ENCODE measurements at regions not wholly inside any gene's neighbourhood (a gene's known extent, or its start where the extent isn't known, plus 50 kb on each side); places are given as distances from the start of the nearest gene placed in this dataset.

DNA sequence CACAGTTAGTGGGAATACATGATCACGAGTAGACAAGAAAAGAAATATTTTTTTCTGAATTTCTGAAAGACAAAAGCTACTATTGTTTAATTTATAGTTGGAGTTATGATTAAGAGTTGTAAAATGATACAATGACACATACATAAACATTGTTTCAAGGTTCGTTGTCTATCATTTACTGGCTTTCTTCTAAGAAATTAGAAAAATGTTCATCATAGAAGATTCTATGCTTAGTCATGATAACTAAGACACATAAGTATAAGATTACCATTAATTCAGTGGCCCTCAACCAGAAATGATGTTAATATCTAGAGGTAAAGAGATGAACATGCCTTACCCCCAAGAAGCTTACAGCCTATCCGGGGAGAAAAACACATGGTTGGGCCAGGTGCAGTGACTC is 1832.8 kb upstream of the PRR20A start:
- DNase-seq: no peak

DNA sequence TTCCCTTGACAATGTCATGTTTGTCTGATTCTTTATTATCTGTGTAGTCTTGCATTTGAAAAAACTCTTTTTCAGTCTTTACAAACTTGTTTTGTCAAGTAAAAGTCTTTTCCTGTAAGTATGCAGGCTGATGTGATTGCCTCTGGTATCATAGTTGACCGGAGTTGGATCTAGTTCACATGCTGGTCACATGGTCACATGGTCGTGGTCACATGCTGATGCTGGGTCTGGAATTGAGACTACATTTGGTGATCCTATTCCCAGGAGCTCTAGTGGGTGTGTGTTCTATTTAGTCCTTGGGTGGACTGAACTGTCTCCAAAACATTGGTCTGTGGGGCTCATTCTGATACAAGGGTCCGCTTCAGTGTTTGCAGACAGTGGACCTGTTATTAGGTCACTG is 1798.8 kb upstream of the PRR20A start:
- no peak for DNase-seq

DNA sequence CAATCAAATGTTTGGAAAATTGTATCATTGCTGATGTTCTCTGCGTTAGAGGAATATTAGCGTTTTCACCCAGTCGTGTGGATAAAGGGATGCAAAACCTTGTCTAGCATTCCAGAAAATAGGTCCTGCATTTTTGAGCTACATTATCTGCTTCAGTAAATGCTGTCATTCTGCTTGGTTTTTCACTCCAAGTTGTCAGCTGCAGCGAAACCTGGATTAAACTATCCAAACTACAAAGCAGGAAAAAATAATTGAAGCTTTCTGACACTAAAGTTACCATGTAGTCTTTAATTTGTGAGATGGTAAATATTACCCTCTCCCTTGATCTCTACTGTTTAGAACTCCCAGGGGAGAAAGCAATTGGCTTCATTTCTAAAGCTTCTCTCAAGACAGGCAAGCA is 1795.5 kb upstream of the PRR20A start:
- DNase-seq: no peak

- no peak for DNase-seq
Observed at GRCh38 chr13:55347528-55347927, 1793.2 kb upstream of the PRR20A start.

- no peak for DNase-seq
Observed at GRCh38 chr13:55359067-55359466, 1781.7 kb upstream of the PRR20A start.

DNA sequence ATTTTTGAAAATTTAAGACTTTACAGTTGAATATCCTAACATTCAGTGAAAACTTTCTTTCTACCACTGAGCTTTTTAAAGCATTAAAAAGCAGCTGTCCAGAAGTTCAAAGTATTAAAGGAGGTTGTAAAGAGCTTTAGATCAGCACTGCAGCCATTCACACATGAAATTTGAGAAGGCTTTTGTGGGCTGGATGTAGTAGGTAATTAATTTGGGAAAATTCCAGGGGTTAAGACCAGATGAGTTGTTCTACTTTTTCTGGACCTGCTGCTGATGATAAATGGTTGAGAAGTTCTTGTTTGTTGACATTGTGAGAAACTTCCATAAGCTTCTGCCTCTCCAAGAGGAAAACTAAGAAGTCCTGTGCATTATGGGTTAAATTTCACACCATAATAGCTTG is 1779.6 kb upstream of the PRR20A start:
- DNase-seq: no peak

DNA sequence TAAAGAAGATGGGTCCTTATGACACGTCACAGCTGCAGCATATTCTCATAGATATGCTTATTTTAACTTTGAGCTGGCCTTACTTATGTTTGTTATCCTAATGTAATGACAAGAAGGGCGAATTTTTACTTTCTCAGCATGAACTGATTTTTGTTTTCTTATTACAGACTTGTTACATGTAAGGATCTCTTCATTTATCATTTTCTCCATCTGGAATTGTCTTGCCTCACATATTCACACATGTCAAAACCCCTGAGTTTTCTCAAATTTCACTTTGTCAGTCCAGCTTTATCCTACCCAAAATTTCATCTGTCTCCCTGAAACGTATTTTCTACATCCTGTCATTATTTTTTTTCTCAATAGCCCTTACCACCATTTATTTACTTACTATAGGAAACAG is 1774.0 kb upstream of the PRR20A start:
- DNase-seq: no peak

- DNase-seq: no peak
Observed at GRCh38 chr13:55394470-55394869, 1746.2 kb upstream of the PRR20A start.

DNA sequence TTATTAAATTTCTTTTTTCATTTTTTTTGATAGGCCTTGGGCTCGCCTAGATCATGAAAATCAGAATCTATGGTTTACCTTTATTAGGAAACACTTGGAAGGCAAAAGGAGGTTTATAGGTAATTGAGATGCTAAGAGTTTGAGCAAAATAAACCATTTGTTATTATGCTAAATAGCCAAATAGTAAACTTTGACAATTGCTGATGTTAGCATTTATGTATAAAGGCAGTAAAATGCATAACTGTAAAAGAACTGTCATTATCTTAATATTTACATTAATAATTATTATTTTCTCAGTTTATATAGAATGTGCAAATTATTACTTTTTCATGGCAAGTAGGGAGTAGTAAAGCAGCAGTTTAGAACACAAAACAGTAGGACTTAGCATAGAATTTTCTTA is 1737.8 kb upstream of the PRR20A start:
- DNase-seq: no peak

GRCh38 chr13:55403887-55404487 is 1736.7 kb upstream of the PRR20A start:
- no peak for DNase-seq

DNA sequence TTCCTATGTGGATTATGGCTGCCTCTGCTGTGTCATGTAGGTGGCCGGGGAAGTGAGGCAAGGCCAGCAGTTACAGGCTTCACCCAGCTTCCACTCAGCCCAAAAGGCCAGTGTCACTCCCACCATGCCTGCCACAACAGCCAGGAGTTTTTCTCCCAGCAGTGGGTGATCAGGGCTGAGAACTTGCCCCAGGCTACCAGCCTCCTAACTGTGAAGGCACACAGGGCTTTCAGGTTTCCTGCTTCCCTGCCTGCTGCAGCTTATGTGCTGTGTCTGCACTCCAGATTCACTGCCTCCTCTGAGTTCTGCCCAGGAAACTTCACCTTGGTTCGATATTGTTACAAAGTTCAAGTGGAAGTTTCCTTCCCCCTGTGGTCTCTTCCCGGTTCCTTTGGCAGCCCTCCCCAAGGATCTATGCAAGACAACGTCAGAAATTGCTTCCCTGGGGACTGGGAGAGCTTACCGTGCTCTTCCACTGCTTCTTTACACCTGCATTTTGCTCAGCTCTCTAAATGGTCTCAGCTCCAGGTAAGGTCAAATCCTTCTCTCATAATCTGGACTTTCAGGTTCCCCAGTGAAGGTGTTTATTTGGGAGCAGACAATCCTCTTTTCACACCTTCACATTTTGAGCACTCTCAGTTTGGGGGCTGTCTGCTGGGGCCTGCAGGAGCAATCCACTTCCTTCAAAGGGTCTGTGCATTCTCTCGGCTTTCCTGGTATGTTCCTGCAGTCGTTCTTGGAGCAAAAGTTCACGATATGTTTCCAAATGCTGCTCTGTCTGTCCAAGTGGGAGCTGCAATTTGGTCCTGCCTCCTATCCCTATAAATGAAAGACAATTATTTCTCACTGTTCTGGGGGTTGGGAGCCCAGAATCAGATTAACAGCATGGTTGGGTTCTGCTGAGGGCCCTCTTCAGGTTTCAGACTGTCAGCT is 1730.1 kb upstream of the PRR20A start:
- DNase-seq: no peak

- no peak for DNase-seq
Observed at GRCh38 chr13:55418095-55418494, 1722.6 kb upstream of the PRR20A start.

- DNase-seq: no peak
Observed at GRCh38 chr13:55432814-55433213, 1707.9 kb upstream of the PRR20A start.

- no peak for DNase-seq
Observed at GRCh38 chr13:55437162-55437561, 1703.6 kb upstream of the PRR20A start.

DNA sequence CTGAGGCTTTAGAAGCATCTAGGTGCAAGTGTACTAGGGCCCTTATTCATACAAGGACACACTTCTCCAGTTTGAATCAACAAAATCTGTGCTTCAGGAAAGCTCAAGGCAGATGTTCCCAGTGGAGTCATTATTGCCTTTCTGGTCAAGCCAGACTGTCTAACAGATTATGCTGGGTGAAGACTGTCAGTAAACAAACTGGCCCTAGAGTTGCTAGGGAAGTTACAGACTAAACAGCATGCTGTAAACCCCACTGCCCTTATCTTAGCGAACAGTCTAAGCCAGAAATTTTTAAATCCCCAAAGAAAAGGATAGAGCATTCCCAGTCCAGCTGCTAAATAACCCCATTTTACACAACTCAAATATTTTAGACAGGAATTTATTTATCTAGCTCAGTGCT is 1701.3 kb upstream of the PRR20A start:
- no peak for DNase-seq

DNA sequence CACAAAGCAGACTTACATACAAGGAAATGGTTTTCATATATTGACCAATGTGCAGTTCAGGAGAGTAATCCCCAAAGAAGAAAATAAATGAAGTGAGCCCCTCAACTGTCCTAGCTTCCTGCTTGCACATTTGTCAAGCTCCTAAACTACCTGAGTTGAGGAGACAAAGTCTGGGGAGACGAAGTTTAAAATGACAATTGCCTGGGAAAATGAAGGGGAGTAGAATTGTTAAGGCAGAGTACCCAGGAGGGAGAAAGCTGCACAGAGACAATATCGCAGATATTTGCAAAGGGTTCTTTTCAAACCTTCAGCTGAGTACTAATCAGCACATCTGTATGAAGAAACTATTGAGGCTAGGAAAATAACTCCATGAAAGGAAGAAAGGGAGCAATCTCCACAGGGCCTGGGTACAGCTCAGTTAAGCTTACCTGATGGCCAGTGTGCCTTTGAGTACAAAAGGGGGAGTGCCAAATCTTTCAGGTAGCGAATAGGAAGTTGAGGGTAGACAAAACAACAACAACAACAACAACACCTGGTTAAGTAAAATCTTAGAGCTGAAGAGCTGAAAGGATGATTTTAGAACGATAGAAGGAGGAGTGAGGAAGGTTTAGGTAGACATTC is 1700.1 kb upstream of the PRR20A start:
- no peak for DNase-seq

DNA sequence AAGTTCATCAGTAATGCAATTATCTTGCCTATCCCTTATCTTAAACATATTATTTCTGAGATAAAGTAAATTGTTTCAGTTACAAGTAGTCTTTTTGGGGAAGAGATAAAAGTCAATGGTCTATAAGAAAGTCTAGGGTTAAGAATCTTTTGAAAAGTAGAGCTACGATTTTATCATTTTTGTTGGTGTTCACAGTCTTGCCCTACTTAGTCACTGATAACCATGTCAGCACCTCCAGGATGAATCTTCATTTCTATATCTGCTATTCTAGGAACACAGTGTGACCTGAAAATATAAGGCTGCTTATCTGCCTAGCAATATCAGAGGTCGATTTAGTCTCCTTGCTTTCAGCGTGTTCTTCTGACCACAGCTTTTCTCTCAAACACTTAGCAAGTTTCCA is 1676.5 kb upstream of the PRR20A start:
- DNase-seq: no peak

DNA sequence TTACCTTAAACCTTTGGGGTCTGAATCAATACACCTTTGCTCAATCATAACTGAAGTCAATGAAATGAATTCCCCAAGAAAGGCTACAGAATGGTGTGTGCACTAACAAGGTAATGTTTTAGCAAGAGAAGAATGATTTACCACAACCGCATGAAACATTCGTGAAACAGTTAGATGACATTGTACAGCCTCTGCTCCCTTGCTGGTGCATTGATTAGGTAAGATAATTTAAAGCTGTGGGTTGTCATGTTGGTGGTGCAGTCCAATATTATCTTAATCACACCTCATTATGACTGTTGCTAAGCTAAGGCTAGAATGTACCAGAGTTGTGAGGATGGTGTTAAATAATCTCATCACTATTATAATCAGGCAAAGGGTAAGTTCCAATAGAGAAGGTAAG is 1673.2 kb upstream of the PRR20A start:
- DNase-seq: no peak

DNA sequence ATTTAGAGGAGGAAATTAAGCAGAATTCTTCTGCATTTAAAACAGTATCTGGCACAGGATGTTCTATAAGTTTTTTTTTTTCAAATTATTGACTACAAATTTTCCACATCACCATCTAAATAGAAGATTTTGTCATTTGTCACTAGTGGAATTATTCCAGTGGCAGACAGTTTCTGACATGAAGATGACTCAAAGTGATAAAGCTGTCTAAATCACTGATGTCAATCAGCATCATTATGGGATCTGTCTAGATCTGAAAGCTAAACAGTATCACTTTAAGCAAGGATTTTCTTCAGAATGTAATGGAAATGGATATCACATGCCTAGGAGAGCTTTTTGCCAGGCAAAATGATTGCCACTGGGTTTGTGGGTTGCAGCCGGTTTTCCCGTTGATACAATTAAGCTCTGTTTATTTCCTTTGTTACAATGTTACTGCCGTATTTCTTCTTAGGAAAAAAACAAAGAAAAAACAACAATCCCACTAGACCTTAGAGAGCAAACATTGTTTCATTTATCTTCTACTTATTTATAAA is 1657.0 kb upstream of the PRR20A start:
- DNase-seq: no peak

DNA sequence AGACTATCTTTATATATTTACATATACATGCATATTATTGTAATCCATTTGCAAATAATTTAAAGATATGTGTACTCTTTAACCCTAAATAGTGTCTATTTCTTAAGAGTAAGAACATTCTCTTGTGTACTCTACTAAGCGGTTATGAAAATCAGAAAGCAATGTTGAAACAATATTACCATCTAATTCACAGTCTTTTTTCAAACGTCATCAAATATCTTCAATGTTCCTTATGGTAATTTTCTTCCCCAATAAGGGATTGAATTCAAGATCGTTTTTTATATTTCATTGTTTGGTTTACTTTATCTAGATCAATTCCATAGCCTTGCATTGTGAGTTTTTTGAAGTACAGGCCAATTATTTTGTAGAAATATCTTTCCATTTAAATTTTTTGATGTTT is 1647.4 kb upstream of the PRR20A start:
- no peak for DNase-seq

DNA sequence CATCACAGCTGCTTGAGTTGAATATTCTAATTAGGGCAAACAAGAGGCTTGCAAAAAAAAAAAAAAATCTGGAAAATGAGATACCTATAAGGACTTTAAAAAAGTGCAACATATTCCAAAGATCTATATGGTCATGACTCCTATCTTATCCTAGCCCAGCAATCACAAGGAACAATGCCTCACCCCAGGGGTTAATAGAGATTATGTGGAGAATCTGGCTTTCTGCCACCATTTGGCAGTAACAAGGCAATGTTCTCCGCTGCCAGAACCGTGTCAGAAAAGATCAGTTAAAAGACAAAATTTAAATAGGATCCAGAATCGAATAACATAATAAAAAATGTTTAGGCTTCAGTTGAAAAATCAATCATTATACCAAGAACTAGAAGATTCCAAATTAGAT is 1643.2 kb upstream of the PRR20A start:
- DNase-seq: no peak

DNA sequence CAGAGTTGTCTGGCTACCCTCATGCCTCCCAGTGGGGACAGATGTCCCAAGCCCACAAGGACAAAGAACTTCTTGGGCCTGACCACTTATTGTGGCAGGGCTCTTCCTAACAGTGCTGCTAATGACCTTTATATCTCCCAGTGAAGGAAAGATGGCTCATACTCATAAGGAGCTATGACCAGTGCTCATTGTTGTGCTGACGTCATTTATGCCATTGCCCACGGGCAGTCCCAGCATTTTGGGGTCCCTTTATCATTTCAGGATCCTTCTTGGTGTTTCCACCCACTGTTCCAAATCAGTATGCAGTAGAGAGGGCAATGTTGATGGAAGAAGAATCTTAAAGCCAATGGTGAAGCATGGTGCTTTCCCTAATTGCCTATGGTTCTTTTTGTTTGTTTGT is 1640.0 kb upstream of the PRR20A start:
- no peak for DNase-seq

GRCh38 chr13:55516610-55517009 is 1624.1 kb upstream of the PRR20A start:
- DNase-seq: no peak

- DNase-seq: no peak
Observed at GRCh38 chr13:55517312-55517711, 1623.4 kb upstream of the PRR20A start.
